IMR-90 (cell line): ENCODE measurements at regions not wholly inside any gene's neighbourhood (a gene's known extent, or its start where the extent isn't known, plus 50 kb on each side); places are given as distances from the start of the nearest gene placed in this dataset.
A peak's percentile ranks its signal among the peaks of the same experiment; 100 is the strongest.

ENCODE experiments used
- ATAC-seq: fragments of 200-7000 bp; cut with Tn5 transposase; 2 replicates; pipeline ENCODE4 v1.9.1; 2020; ENCODE audit warnings: low read depth, mild to moderate bottlenecking, moderate library complexity
- BruUV-seq: library from RNA; stranded (reverse); fragments of 400-500 nt; replicated peaks from 2 replicates; lab custom pipeline; 2021; lab: Mats Ljungman, UMichigan
- CTCF ChIA-PET: fragments of 300-600 bp; formaldehyde crosslinking; extraction: SDS; loops from one replicate; lab custom pipeline; 2021; ENCODE audit warnings: antibody characterized with exemption; lab: Yijun Ruan, JAX
- POLR2A ChIA-PET: fragments of 300-600 bp; sonication (Branson Sonifier 250); formaldehyde crosslinking; loops from one replicate; lab custom pipeline; 2022; ENCODE audit warnings: antibody characterized with exemption; ENCODE audit not compliant: unreplicated experiment; lab: Charles Lee
- DNase-seq: peaks from one replicate; pipeline ENCODE4 v3.0.0; 2013
- H2AFZ ChIP-seq: replicated peaks from 2 replicates; pipeline ENCODE3; 2013; ENCODE audit warnings: low read length, mild to moderate bottlenecking; ENCODE audit not compliant: poor library complexity
- H2AK5ac ChIP-seq: 2 replicates; pipeline ENCODE4 v1.6.1; 2013; ENCODE audit warnings: low read depth, low read length, inconsistent platforms
- H2AK9ac ChIP-seq: replicated peaks from 2 replicates; pipeline ENCODE3; 2013; ENCODE audit warnings: mild to moderate bottlenecking, low read depth, low read length, moderate library complexity; ENCODE audit not compliant: poor library complexity
- H2BK120ac ChIP-seq: 2 replicates; pipeline ENCODE4 v1.6.1; 2013; ENCODE audit warnings: low read depth, low read length, inconsistent platforms
- H2BK15ac ChIP-seq: 3 replicates; pipeline ENCODE4 v1.6.1; 2013; ENCODE audit warnings: low read depth, low read length, inconsistent platforms
- H2BK20ac ChIP-seq: 2 replicates; pipeline ENCODE4 v1.6.1; 2013; ENCODE audit warnings: low read depth, mild to moderate bottlenecking, inconsistent platforms, low read length, moderate library complexity
- H2BK5ac ChIP-seq: 2 replicates; pipeline ENCODE4 v1.6.1; 2013; ENCODE audit warnings: mild to moderate bottlenecking, low read depth, low read length, inconsistent platforms; ENCODE audit not compliant: poor library complexity, severe bottlenecking
- H3K14ac ChIP-seq: replicated peaks from 2 replicates; pipeline ENCODE4 v1.6.1; 2013; ENCODE audit warnings: low read depth, low read length, inconsistent platforms
- H3K18ac ChIP-seq: 2 replicates; pipeline ENCODE4 v1.6.1; 2013; ENCODE audit warnings: low read depth, low read length, control low read depth
- H3K23ac ChIP-seq: 2 replicates; pipeline ENCODE4 v1.6.1; 2013; ENCODE audit warnings: low read depth, low read length, inconsistent platforms
- H3K27ac ChIP-seq: 2 replicates; pipeline ENCODE4 v1.5.1; 2013; ENCODE audit warnings: mild to moderate bottlenecking, control low read depth, low read length; ENCODE audit not compliant: insufficient read depth
- H3K27me3 ChIP-seq: 2 replicates; pipeline ENCODE4 v1.6.1; 2013; ENCODE audit warnings: low read length; ENCODE audit not compliant: control insufficient read depth, insufficient read depth
- H3K36me3 ChIP-seq: 2 replicates; pipeline ENCODE4 v1.6.1; 2013; ENCODE audit warnings: low read length, mixed read lengths; ENCODE audit not compliant: control insufficient read depth, insufficient read depth
- H3K4ac ChIP-seq: 2 replicates; pipeline ENCODE4 v1.6.1; 2013; ENCODE audit warnings: low read depth, low read length, inconsistent platforms
- H3K4me1 ChIP-seq: 2 replicates; pipeline ENCODE4 v1.6.1; 2013; ENCODE audit warnings: low read length, mixed read lengths; ENCODE audit not compliant: control insufficient read depth, insufficient read depth
- H3K4me2 ChIP-seq: 2 replicates; pipeline ENCODE4 v1.6.1; 2013; ENCODE audit warnings: low read depth, mild to moderate bottlenecking, control low read depth, low read length, moderate library complexity
- H3K4me3 ChIP-seq: 2 replicates; pipeline ENCODE4 v1.5.1; 2013; ENCODE audit warnings: low read depth, mild to moderate bottlenecking, control low read depth, low read length, moderate library complexity; ENCODE audit not compliant: insufficient read depth
- H3K56ac ChIP-seq: 2 replicates; pipeline ENCODE4 v1.6.1; 2013; ENCODE audit warnings: low read length, inconsistent platforms; ENCODE audit not compliant: insufficient read depth; ENCODE audit errors: extremely low read depth
- H3K79me1 ChIP-seq, 2 experiments: 2 replicates each; pipeline ENCODE4 v1.6.1; 2013; ENCODE audit warnings: low read length in 2 of 2, inconsistent platforms in 1 of 2, low read depth in 1 of 2
- H3K9ac ChIP-seq: 2 replicates; pipeline ENCODE4 v1.6.1; 2013; ENCODE audit warnings: low read depth, low read length, control low read depth
- H3K9me1 ChIP-seq: 2 replicates; pipeline ENCODE4 v1.6.1; 2013; ENCODE audit warnings: low read length, inconsistent platforms; ENCODE audit not compliant: insufficient read depth
- H3K9me3 ChIP-seq: 2 replicates; pipeline ENCODE4 v1.6.1; 2013; ENCODE audit warnings: low read length; ENCODE audit not compliant: control insufficient read depth, insufficient read depth
- H4K20me1 ChIP-seq: 2 replicates; pipeline ENCODE4 v1.6.1; 2013; ENCODE audit warnings: low read length, inconsistent platforms; ENCODE audit not compliant: insufficient read depth
- H4K5ac ChIP-seq: 2 replicates; pipeline ENCODE4 v1.6.1; 2013; ENCODE audit warnings: mild to moderate bottlenecking, low read depth, low read length, control low read depth
- H4K8ac ChIP-seq, 2 experiments: 2 replicates each; pipeline ENCODE4 v1.6.1; 2013; ENCODE audit warnings: low read depth in 2 of 2, low read length in 2 of 2, control low read depth in 1 of 2, inconsistent platforms in 1 of 2
- H4K91ac ChIP-seq: 2 replicates; pipeline ENCODE4 v1.6.1; 2013; ENCODE audit warnings: low read depth, low read length, inconsistent platforms; ENCODE audit not compliant: insufficient read depth
- MAFK ChIP-seq: IDR thresholded peaks from 2 replicates; pipeline ENCODE4 v1.6.1; 2012; ENCODE audit warnings: low read depth, low read length, improper control_type of control experiment
- MAZ ChIP-seq: IDR thresholded peaks from 2 replicates; pipeline ENCODE4 v1.6.1; 2012; ENCODE audit warnings: low read depth, mild to moderate bottlenecking, low read length, improper control_type of control experiment, moderate library complexity, borderline replicate concordance
- NFE2L2 ChIP-seq: fragments of 150-350 bp; IDR thresholded peaks from 2 replicates; pipeline ENCODE4 v1.6.1; 2016; ENCODE audit warnings: low read depth, mild to moderate bottlenecking, low read length
- POLR2A ChIP-seq: IDR thresholded peaks from 2 replicates; pipeline ENCODE4 v1.6.1; 2012; ENCODE audit warnings: mild to moderate bottlenecking, low read depth, low read length
- WGBS, 2 experiments: methylation state at CpG; one replicate each; pipeline versions ENCODE4 v1.1.5 to v1.1.7; 2013; ENCODE audit warnings: missing lambda C conversion rate in 2 of 2; ENCODE audit not compliant: insufficient read length in 1 of 2; ENCODE audit errors: extremely low coverage in 2 of 2; 5-methylcytosine and 5-hydroxymethylcytosine counted together
- dilution Hi-C: fragments of 300-500 bp; cut with HindIII; formaldehyde crosslinking; loops from one replicate; pipeline ENCODE4 v1.14.3; 2018; ENCODE audit warnings: low sequenced_read_pairs; ENCODE audit not compliant: unreplicated experiment
- in situ Hi-C: fragments of 300-500 bp; cut with MboI; formaldehyde crosslinking; loops from 3 replicates; pipeline ENCODE4 v1.14.3; 2019; ENCODE audit warnings: low sequenced_read_pairs, inconsistent platforms, mixed read lengths
- intact Hi-C: fragments of 100-400 bp; cut with micrococcal nuclease; formaldehyde crosslinking; loops from 2 replicates; pipeline ENCODE4 v1.10.0; 2022
- TF ChIP-seq, protein P1 (sequence below): conservative IDR thresholded peaks from 2 replicates; pipeline ENCODE4 v1.5.1; 2012; ENCODE audit warnings: mild to moderate bottlenecking, low read depth, low read length, improper control_type of control experiment

DNA sequence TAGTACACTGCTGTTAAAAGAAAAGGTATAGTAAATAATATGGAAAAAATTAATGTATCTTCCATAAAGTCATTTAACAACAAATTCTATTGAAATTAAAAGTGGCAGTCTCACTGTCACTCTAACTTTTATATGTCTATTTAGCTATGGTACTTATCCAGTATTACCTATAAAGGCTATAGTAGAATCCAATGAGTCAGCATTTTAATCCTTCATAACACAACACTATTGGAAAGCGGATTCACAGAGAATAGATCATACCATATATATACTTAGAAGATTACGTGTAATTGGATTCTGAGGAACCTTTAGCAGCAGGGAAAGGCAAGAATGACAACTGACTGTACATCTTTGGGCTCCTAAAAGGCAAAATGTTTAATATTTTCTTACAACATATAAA, 1942.6 kb downstream of the PCDH7 start:
- ChIA-PET CTCF (no interaction called here), POLR2A (no interaction called here)
- DNase-seq = no peak
- peaks cover 7% of the 10 kb centered on the region for H3K9me3 ChIP-seq
- no peak overlapping the region for H3K27ac ChIP-seq
- no peak overlapping the region for H2BK5ac ChIP-seq
- no CpG with 5 or more reads among the region's 2 CpGs for WGBS, 2 experiments
- H3K4me2 ChIP-seq = no peak overlapping the region
- no TSS peak for BruUV-seq
- H2AK9ac ChIP-seq = no peak overlapping the region
- dilution Hi-C loops = no loop called here
- H3K56ac ChIP-seq = no peak overlapping the region
- no peaks in the 10 kb centered on the region for H3K79me1 ChIP-seq
- H4K91ac ChIP-seq = no peak overlapping the region
- no peak overlapping the region for H3K23ac ChIP-seq
- H4K20me1 ChIP-seq = no peaks in the 10 kb centered on the region
- H3K14ac ChIP-seq = no peak overlapping the region
- no peaks in the 10 kb centered on the region for H3K36me3 ChIP-seq
- no peak overlapping the region for H3K4me3 ChIP-seq
- TF ChIP-seq, protein P1, sequence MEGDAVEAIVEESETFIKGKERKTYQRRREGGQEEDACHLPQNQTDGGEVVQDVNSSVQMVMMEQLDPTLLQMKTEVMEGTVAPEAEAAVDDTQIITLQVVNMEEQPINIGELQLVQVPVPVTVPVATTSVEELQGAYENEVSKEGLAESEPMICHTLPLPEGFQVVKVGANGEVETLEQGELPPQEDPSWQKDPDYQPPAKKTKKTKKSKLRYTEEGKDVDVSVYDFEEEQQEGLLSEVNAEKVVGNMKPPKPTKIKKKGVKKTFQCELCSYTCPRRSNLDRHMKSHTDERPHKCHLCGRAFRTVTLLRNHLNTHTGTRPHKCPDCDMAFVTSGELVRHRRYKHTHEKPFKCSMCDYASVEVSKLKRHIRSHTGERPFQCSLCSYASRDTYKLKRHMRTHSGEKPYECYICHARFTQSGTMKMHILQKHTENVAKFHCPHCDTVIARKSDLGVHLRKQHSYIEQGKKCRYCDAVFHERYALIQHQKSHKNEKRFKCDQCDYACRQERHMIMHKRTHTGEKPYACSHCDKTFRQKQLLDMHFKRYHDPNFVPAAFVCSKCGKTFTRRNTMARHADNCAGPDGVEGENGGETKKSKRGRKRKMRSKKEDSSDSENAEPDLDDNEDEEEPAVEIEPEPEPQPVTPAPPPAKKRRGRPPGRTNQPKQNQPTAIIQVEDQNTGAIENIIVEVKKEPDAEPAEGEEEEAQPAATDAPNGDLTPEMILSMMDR = no peak
- TF ChIP-seq MAZ (no peak), MAFK (peak; percentile 91), NFE2L2 (0 out of 2 replicates have a peak, but pooled peaks have one; percentile 52), POLR2A (no peak)
- H3K4ac ChIP-seq = no peak overlapping the region
- H2BK20ac ChIP-seq = no peak overlapping the region
- no peaks in the 10 kb centered on the region for H3K27me3 ChIP-seq
- no peak overlapping the region for H2AK5ac ChIP-seq
- no peaks in the 10 kb centered on the region for H3K4me1 ChIP-seq
- H2AFZ ChIP-seq = no peak overlapping the region
- ATAC-seq = no peak
- no peak overlapping the region for H2BK15ac ChIP-seq
- no peak overlapping the region for H4K8ac ChIP-seq
- no peak overlapping the region for H3K9ac ChIP-seq
- in situ Hi-C loops = no loop called here
- H3K18ac ChIP-seq = no peak overlapping the region
- H4K5ac ChIP-seq = no peak overlapping the region
- intact Hi-C loops = no loop called here
- H2BK120ac ChIP-seq = no peak overlapping the region
- no peaks in the 10 kb centered on the region for H3K9me1 ChIP-seq
